ENCODE measurements at regions not wholly inside any gene's neighbourhood (a gene's known extent, or its start where the extent isn't known, plus 50 kb on each side); places are given as distances from the start of the nearest gene placed in this dataset.

- intact Hi-C loops (cut with micrococcal nuclease), result no loop called here
- no peaks in the 10 kb centered on the region for H3K27me3 ChIP-seq (ENCODE audit: low read depth)
- no peak overlapping the region for H3K27ac ChIP-seq (replicated peaks)
- H3K4me3 ChIP-seq, result no peak overlapping the region
- H3K4me1 ChIP-seq, result no peaks in the 10 kb centered on the region
- no peak for TF ChIP-seq CTCF (IDR thresholded peaks at IDR 0.05; ENCODE audit: borderline replicate concordance)
- H3K36me3 ChIP-seq, result no peaks in the 10 kb centered on the region
- no peaks in the 10 kb centered on the region for H3K9me3 ChIP-seq (replicated peaks)
- no peak for DNase-seq
These were observed 170.0 kb upstream of the OLIG3 start for GRCh38 chr6:137664183-137664582.

GRCh38 chr6:137665342-137665934 lies 171.2 kb upstream of the OLIG3 start:
- no peaks in the 10 kb centered on the region for H3K27me3 ChIP-seq (ENCODE audit: low read depth)
- no peaks in the 10 kb centered on the region for H3K36me3 ChIP-seq
- no peak overlapping the region for H3K27ac ChIP-seq (replicated peaks)
- no peak for TF ChIP-seq CTCF (IDR thresholded peaks at IDR 0.05; ENCODE audit: borderline replicate concordance)
- no peaks in the 10 kb centered on the region for H3K4me1 ChIP-seq
- H3K4me3 ChIP-seq, result no peak overlapping the region
- no peaks in the 10 kb centered on the region for H3K9me3 ChIP-seq (replicated peaks)
- intact Hi-C loops (cut with micrococcal nuclease), result no loop called here
- no peak for DNase-seq

GRCh38 chr6:137666202-137666774 lies 172.1 kb upstream of the OLIG3 start:
- no peaks in the 10 kb centered on the region for H3K9me3 ChIP-seq (replicated peaks)
- H3K27ac ChIP-seq (replicated peaks), result no peak overlapping the region
- no peaks in the 10 kb centered on the region for H3K27me3 ChIP-seq (ENCODE audit: low read depth)
- intact Hi-C loops (cut with micrococcal nuclease), result no loop called here
- TF ChIP-seq CTCF (IDR thresholded peaks at IDR 0.05; ENCODE audit: borderline replicate concordance), result no peak
- no peaks in the 10 kb centered on the region for H3K36me3 ChIP-seq
- H3K4me1 ChIP-seq, result no peaks in the 10 kb centered on the region
- DNase-seq, result no peak
- no peak overlapping the region for H3K4me3 ChIP-seq

- no peaks in the 10 kb centered on the region for H3K9me3 ChIP-seq (replicated peaks)
- intact Hi-C loops (cut with micrococcal nuclease), result no loop called here
- no peaks in the 10 kb centered on the region for H3K4me1 ChIP-seq
- peak overlapping the region; percentile 31 for H3K27ac ChIP-seq (replicated peaks)
- TF ChIP-seq CTCF (IDR thresholded peaks at IDR 0.05; ENCODE audit: borderline replicate concordance), result no peak
- DNase-seq, result no peak
- no peaks in the 10 kb centered on the region for H3K27me3 ChIP-seq (ENCODE audit: low read depth)
- no peak overlapping the region for H3K4me3 ChIP-seq
- H3K36me3 ChIP-seq, result no peaks in the 10 kb centered on the region
These were observed 179.4 kb upstream of the OLIG3 start for GRCh38 chr6:137673603-137674002.

GRCh38 chr6:137676888-137677287 lies 182.7 kb upstream of the OLIG3 start:
- no peak for TF ChIP-seq CTCF (IDR thresholded peaks at IDR 0.05; ENCODE audit: borderline replicate concordance)
- intact Hi-C loops (cut with micrococcal nuclease), result no loop called here
- Histone ChIP-seq H3K27me3 (ENCODE audit: low read depth) (no peaks in the 10 kb centered on the region), H3K36me3 (no peaks in the 10 kb centered on the region), H3K27ac (replicated peaks) (no peak overlapping the region), H3K4me3 (no peak overlapping the region), H3K9me3 (replicated peaks) (no peaks in the 10 kb centered on the region), H3K4me1 (no peaks in the 10 kb centered on the region)
- no peak for DNase-seq

Data from left ventricle myocardium inferior (tissue), 1 donor.